ENCODE measurements at regions not wholly inside any gene's neighbourhood (a gene's known extent, or its start where the extent isn't known, plus 50 kb on each side); places are given as distances from the start of the nearest gene placed in this dataset.

DNA sequence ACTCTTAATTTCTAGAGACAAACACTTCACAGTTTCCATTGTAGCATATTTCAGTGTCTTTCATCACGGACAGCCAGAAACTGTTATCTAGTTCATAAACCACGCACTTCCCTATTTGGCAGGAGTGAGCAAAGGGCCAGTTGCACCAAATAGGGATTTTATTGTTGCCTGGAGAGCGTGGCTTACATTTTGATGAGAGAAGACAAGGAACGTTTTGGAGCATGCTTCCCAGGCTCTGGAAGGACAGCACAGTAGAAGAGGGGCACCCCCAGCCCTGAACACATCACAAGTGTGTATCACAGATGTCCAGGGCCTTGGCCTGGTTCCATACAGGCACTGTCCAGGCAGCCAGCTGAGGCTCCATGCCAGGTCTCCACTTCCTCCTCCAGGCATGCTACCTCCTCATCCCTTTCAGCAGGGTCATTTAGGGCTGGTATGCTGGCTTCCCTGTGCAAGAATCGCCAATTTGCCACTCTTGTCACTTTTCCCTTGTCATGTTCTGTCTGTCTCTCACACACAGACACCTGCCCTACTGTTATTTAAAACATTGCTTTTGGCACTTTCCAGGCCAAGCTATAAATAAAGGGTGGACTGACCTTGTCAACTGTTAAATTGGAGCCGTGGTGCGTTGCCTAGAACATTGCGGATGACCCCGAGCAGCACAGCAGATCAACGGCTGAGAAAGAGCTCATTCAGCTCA lies 235.0 kb upstream of the GMDS start:
- Histone ChIP-seq H3K36me3 (no peaks in the 10 kb centered on the region), H3K4me1 (peaks cover 0 to 8% of the 10 kb centered on the region in 2 donors), H3K9me3 (peaks cover 0 to 17% of the 10 kb centered on the region in 2 donors), H3K27ac (no peak overlapping the region), H3K4me3 (no peak overlapping the region), H3K27me3 (no peaks in the 10 kb centered on the region)
- intact Hi-C loops (cut with DNase I), result no loop called here
- peak; percentile 19 for ATAC-seq
- TF ChIP-seq, protein P1, sequence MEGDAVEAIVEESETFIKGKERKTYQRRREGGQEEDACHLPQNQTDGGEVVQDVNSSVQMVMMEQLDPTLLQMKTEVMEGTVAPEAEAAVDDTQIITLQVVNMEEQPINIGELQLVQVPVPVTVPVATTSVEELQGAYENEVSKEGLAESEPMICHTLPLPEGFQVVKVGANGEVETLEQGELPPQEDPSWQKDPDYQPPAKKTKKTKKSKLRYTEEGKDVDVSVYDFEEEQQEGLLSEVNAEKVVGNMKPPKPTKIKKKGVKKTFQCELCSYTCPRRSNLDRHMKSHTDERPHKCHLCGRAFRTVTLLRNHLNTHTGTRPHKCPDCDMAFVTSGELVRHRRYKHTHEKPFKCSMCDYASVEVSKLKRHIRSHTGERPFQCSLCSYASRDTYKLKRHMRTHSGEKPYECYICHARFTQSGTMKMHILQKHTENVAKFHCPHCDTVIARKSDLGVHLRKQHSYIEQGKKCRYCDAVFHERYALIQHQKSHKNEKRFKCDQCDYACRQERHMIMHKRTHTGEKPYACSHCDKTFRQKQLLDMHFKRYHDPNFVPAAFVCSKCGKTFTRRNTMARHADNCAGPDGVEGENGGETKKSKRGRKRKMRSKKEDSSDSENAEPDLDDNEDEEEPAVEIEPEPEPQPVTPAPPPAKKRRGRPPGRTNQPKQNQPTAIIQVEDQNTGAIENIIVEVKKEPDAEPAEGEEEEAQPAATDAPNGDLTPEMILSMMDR (IDR thresholded peaks at IDR 0.05), result no peak
- DNase-seq, result no peak

DNA sequence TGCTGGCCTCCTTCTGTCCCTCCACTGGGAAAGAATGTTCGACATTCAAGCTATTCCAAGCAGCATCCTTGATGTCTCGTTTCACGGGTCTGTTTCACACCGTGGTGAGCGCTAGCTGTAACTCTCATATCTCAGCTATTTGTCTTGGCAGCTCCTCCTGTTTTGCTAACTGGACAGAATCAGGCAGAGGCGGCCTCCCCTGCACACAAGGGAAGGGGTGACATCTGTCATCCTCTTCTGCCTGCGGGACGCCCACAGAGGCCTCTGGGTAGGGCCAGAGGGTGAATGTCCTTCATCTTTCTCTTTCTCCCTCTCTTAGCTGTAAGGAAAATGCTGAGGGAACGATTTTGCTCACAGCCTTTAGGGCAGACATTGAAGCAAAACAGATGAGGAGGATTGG lies 232.8 kb upstream of the GMDS start:
- no peak for DNase-seq

DNA sequence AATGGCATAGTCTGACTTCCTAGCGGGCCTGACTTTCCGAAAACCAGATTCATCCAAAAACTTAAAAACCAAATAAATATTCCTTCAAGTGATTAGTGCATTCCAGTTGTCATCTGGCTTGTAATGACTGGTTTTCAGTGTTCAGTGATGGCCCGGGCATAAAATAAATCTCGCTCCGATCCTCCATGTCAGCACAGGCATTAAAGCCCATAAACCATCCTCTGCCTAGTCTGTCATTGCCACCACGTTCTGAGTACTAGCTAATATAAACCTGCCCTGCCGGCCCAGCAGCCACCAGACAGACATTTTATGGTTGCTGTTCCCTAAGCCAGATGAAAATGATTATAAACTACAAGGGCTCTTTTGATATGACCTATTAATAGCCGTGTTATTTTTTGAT lies 232.3 kb upstream of the GMDS start:
- H3K4me3 ChIP-seq, result no peak overlapping the region
- DNase-seq, result no peak
- no peak for ATAC-seq
- H3K9me3 ChIP-seq, result peaks cover 0 to 7% of the 10 kb centered on the region in 2 donors
- TF ChIP-seq, protein P1 (IDR thresholded peaks at IDR 0.05), result no peak
- peaks cover 0 to 8% of the 10 kb centered on the region in 2 donors for H3K4me1 ChIP-seq
- no peaks in the 10 kb centered on the region for H3K36me3 ChIP-seq
- intact Hi-C loops (cut with DNase I), result no loop called here
- H3K27ac ChIP-seq, result no peak overlapping the region
- H3K27me3 ChIP-seq, result no peaks in the 10 kb centered on the region

More for the DNA sequence above, 232.8 kb upstream of the GMDS start:
- TF ChIP-seq, protein P1 (IDR thresholded peaks at IDR 0.05), result no peak
- H3K27me3 ChIP-seq, result no peaks in the 10 kb centered on the region
- H3K4me3 ChIP-seq, result no peak overlapping the region
- peaks cover 0 to 12% of the 10 kb centered on the region in 2 donors for H3K9me3 ChIP-seq
- no peak for ATAC-seq
- H3K4me1 ChIP-seq, result peaks cover 0 to 8% of the 10 kb centered on the region in 2 donors
- no peaks in the 10 kb centered on the region for H3K36me3 ChIP-seq
- intact Hi-C loops (cut with DNase I), result no loop called here
- H3K27ac ChIP-seq, result no peak overlapping the region

DNA sequence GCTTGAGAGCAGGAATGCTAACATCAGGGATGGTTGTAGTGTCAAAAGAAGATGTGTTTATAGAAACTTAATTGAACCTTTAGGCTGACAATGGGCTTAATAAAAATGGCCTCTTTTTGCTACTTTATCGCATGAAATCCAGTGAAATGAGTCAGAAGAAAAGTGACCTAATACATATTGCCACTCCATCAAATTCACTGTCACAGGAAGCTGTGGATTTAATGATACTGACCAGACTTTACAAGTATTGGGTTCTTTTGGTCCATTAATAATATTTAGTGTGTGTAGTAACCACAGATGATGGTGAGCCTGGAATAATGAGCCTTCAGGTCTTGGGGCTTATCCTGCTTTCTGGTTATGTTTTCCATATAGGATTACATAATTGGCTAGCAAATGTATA lies 231.8 kb upstream of the GMDS start:
- ATAC-seq (no peak), DNase-seq (no peak)
- TF ChIP-seq, protein P1 (IDR thresholded peaks at IDR 0.05), result no peak
- Histone ChIP-seq H3K27ac (no peak overlapping the region), H3K27me3 (no peaks in the 10 kb centered on the region), H3K9me3 (peaks cover 0 to 3% of the 10 kb centered on the region in 2 donors), H3K36me3 (no peaks in the 10 kb centered on the region), H3K4me3 (no peak overlapping the region), H3K4me1 (peaks cover 0 to 8% of the 10 kb centered on the region in 2 donors)
- intact Hi-C loops (cut with DNase I), result no loop called here

DNA sequence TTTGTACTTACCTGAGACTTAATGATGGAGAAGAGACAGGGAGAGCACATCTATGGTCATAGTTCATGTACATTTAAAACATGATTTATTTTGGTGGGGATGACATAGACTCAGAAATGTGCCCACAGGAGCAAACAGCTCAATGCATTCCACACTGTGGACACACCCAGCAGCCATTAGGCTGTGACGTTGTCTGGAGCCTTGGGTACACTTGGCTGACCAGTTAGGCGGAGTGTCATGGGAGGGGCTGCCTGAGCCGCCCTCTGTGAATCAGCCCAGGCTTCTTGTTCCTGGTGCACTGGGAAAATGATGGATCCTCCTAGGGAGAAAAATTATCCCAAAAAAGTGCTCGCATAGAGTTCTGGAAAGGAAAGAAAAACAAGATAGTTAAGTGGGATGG lies 231.0 kb upstream of the GMDS start:
- H3K27me3 ChIP-seq, result no peaks in the 10 kb centered on the region
- intact Hi-C loops (cut with DNase I), result no loop called here

More for the DNA sequence above, 231.0 kb upstream of the GMDS start:
- ATAC-seq (peak; percentile 71), DNase-seq (no peak)
- Histone ChIP-seq H3K36me3 (no peaks in the 10 kb centered on the region), H3K4me3 (no peak overlapping the region), H3K9me3 (no peaks in the 10 kb centered on the region), H3K27ac (no peak overlapping the region), H3K4me1 (peaks cover 0 to 8% of the 10 kb centered on the region in 2 donors)
- TF ChIP-seq, protein P1 (IDR thresholded peaks at IDR 0.05), result no peak

Data from left lung (tissue), 4 donors.